Hepatocyte (in vitro differentiated cells): ENCODE measurements at regions not wholly inside any gene's neighbourhood (a gene's known extent, or its start where the extent isn't known, plus 50 kb on each side); places are given as distances from the start of the nearest gene placed in this dataset.

Source experiments
- EZH2 ChIP-seq: fragments of 200-600 bp; sonication (generic); IDR thresholded peaks from 2 replicates; pipeline ENCODE4 v1.6.1; 2016; ENCODE audit warnings: antibody characterized with exemption, mild to moderate bottlenecking, borderline replicate concordance
- EZH2phosphoT487 ChIP-seq: fragments of 200-600 bp; sonication (generic); IDR thresholded peaks from one replicate; pipeline ENCODE4 v1.6.1; 2018; ENCODE audit warnings: antibody characterized with exemption, mild to moderate bottlenecking, low read depth, moderate library complexity; ENCODE audit not compliant: unreplicated experiment, severe bottlenecking
- TF ChIP-seq, protein P1 (sequence below): fragments of 200-600 bp; sonication (generic); IDR thresholded peaks from 2 replicates; pipeline ENCODE4 v1.5.1; 2016; ENCODE audit warnings: antibody characterized with exemption, mild to moderate bottlenecking; ENCODE audit not compliant: poor library complexity

DNA sequence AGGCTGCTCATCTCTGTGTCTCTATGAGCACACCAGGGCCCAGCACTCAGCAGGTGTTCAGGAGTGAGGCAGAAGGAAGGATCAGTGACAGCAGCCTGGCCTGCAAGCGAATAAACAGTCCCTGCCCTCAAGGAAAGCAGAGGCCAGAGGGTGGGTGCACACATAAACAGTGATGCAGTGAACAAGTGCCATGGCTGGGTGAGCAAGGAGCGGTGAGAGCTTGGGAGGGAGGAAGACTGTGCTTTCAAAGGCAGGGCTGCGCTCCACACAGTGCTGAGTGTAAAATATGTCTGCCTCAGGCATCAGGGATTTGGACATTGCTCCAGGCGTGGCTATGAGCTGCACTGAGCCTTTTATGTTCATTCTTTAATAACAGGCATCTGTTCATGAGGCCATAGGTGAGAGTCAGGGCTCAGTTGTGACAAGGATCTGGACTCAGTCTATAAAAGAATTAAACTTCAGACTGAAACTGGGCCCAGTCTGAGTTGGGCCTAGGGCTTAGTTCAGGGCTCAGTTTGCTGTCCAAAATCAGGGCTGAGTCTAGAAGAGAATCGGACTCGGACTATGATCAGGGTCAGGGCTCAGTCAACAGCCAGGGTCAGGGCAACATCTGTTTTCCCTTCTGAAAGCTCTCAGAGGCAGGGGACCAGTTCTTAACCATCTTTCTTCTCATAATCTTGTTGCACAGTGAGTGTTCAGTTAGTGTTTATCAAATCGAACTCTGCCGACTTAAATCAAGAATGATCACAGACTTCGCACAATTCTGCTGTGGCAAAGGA, 213.7 kb downstream of the FOXD2 start:
- TF ChIP-seq, protein P1, sequence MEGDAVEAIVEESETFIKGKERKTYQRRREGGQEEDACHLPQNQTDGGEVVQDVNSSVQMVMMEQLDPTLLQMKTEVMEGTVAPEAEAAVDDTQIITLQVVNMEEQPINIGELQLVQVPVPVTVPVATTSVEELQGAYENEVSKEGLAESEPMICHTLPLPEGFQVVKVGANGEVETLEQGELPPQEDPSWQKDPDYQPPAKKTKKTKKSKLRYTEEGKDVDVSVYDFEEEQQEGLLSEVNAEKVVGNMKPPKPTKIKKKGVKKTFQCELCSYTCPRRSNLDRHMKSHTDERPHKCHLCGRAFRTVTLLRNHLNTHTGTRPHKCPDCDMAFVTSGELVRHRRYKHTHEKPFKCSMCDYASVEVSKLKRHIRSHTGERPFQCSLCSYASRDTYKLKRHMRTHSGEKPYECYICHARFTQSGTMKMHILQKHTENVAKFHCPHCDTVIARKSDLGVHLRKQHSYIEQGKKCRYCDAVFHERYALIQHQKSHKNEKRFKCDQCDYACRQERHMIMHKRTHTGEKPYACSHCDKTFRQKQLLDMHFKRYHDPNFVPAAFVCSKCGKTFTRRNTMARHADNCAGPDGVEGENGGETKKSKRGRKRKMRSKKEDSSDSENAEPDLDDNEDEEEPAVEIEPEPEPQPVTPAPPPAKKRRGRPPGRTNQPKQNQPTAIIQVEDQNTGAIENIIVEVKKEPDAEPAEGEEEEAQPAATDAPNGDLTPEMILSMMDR: no peak
- TF ChIP-seq EZH2 (no peak), EZH2phosphoT487 (no peak)
